SK-N-SH treated with all-trans-retinoic acid at 6 μM for 48 hours (cell line): ENCODE measurements at regions not wholly inside any gene's neighbourhood (a gene's known extent, or its start where the extent isn't known, plus 50 kb on each side); places are given as distances from the start of the nearest gene placed in this dataset.

ENCODE experiments used
- OSR1 ChIP-seq: fragments of 250-450 bp; sonication (Bioruptor Pico); IDR thresholded peaks from 2 replicates; pipeline ENCODE4 v1.8.0; 2022; ENCODE audit warnings: moderate library complexity, mild to moderate bottlenecking, inconsistent platforms
- SNAI2 ChIP-seq: fragments of 250-450 bp; sonication (Bioruptor Pico); IDR thresholded peaks from 2 replicates; pipeline ENCODE4 v1.5.0; 2020; ENCODE audit warnings: mild to moderate bottlenecking, moderate library complexity
- TCF4 ChIP-seq: fragments of 250-450 bp; sonication (Bioruptor Pico); IDR thresholded peaks from 2 replicates; pipeline ENCODE4 v1.8.0; 2021; ENCODE audit warnings: mild to moderate bottlenecking, moderate library complexity, borderline replicate concordance
- ZFP3 ChIP-seq: fragments of 250-450 bp; sonication (Bioruptor Pico); IDR thresholded peaks from 2 replicates; pipeline ENCODE4 v1.5.0; 2020; ENCODE audit warnings: mild to moderate bottlenecking, moderate library complexity
- ZNF70 ChIP-seq: fragments of 450-650 bp; formaldehyde crosslinking; IDR thresholded peaks from 2 replicates; pipeline ENCODE4 v1.5.0; 2020; ENCODE audit warnings: mild to moderate bottlenecking, moderate library complexity
- TF ChIP-seq, protein P1 (sequence below): fragments of 250-450 bp; sonication (Bioruptor Pico); IDR thresholded peaks from 2 replicates; pipeline ENCODE4 v1.5.1; 2020; ENCODE audit warnings: low read depth, mild to moderate bottlenecking, moderate library complexity
- TF ChIP-seq, protein P2 (sequence below): fragments of 250-450 bp; sonication (Bioruptor Pico); IDR thresholded peaks from 2 replicates; pipeline ENCODE4 v1.8.0; 2020; ENCODE audit warnings: mild to moderate bottlenecking, moderate library complexity, borderline replicate concordance

DNA sequence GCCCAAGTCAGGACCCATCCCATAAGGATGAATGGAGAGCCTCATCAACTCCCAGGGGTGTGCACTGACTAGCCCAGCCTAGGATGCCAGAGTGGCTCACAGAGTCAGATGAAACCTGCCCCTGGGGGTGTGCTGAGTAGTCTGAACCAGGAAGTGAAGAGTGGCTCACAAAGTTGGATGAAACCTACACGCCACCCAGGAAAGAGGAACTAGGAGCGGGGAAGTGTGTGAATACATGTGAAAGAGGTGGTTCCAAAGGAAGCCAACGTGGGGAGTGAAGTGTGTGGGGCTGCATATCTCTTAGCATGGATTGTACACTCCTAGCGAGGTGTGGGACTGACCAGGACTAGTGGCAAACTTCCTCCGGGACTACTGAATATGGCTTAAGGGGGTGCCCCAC lies 902.1 kb upstream of the NDST4 start:
- TF ChIP-seq SNAI2 (no peak), ZFP3 (CRISPR knock-in tag) (no peak), OSR1 (no peak), ZNF70 (CRISPR knock-in tag) (no peak), TCF4 (CRISPR knock-in tag) (no peak)
- TF ChIP-seq, protein P1, sequence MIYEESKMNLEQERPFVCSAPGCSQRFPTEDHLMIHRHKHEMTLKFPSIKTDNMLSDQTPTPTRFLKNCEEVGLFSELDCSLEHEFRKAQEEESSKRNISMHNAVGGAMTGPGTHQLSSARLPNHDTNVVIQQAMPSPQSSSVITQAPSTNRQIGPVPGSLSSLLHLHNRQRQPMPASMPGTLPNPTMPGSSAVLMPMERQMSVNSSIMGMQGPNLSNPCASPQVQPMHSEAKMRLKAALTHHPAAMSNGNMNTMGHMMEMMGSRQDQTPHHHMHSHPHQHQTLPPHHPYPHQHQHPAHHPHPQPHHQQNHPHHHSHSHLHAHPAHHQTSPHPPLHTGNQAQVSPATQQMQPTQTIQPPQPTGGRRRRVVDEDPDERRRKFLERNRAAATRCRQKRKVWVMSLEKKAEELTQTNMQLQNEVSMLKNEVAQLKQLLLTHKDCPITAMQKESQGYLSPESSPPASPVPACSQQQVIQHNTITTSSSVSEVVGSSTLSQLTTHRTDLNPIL (CRISPR knock-in tag), result no peak
- TF ChIP-seq, protein P2, sequence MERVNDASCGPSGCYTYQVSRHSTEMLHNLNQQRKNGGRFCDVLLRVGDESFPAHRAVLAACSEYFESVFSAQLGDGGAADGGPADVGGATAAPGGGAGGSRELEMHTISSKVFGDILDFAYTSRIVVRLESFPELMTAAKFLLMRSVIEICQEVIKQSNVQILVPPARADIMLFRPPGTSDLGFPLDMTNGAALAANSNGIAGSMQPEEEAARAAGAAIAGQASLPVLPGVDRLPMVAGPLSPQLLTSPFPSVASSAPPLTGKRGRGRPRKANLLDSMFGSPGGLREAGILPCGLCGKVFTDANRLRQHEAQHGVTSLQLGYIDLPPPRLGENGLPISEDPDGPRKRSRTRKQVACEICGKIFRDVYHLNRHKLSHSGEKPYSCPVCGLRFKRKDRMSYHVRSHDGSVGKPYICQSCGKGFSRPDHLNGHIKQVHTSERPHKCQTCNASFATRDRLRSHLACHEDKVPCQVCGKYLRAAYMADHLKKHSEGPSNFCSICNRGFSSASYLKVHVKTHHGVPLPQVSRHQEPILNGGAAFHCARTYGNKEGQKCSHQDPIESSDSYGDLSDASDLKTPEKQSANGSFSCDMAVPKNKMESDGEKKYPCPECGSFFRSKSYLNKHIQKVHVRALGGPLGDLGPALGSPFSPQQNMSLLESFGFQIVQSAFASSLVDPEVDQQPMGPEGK (CRISPR knock-in tag), result no peak
